SK-N-MC (cell line): ENCODE measurements at regions not wholly inside any gene's neighbourhood (a gene's known extent, or its start where the extent isn't known, plus 50 kb on each side); places are given as distances from the start of the nearest gene placed in this dataset.

Source experiments
- EZH2 ChIP-seq: fragments of 200-600 bp; sonication (generic); IDR thresholded peaks from one replicate; pipeline ENCODE4 v1.6.1; 2017; ENCODE audit warnings: antibody characterized with exemption
- FOXP2 ChIP-seq: optimal IDR thresholded peaks from 2 replicates; pipeline ENCODE3; 2011; ENCODE audit warnings: mild to moderate bottlenecking, moderate library complexity; ENCODE audit not compliant: insufficient read depth; ENCODE audit errors: extremely low read length, control extremely low read depth
- POLR2AphosphoS5 ChIP-seq: IDR thresholded peaks from 2 replicates; pipeline ENCODE4 v1.6.1; 2012; ENCODE audit warnings: mild to moderate bottlenecking, low read depth, low read length, borderline replicate concordance

DNA sequence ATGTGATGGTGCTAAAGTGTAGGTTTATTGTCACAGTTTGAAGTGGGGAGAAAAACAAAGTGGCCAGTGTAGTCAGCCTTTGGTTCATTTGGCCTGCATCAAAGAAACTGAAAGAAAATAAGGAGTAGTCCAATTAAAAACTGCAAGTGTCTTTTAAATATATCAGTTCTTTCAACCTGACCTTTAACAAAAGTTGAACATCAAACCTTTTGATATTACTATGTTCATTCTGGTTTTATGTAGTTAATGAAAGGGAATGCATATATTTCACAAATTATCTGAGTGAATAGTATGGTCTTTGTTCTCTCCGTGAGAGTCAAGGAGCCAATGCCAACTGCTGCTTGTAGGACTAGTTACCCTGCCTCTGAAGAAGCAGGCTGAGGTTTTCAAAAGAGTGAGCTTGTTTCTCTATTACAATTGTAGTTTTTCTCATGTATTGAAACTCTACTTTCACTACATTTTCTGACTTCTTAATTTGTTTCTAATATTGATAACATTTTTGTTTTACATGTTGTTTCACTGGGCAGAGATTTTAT, 1160.8 kb upstream of the LRRTM3 start:
- TF ChIP-seq EZH2: no peak
- no peak for TF ChIP-seq POLR2AphosphoS5
- TF ChIP-seq FOXP2: no peak
